Glutamatergic neuron (in vitro differentiated cells): ENCODE measurements at regions not wholly inside any gene's neighbourhood (a gene's known extent, or its start where the extent isn't known, plus 50 kb on each side); places are given as distances from the start of the nearest gene placed in this dataset.

Experiments used
- DNase-seq: peaks from one replicate; pipeline ENCODE4 v3.0.0; 2022
- H3K27ac Mint-ChIP-seq: one replicate; pipeline ENCODE4 v1.8.0; 2020; ENCODE audit warnings: mild to moderate bottlenecking, mixed read lengths, inconsistent platforms; ENCODE audit not compliant: unreplicated experiment
- H3K27me3 Mint-ChIP-seq: one replicate; pipeline ENCODE4 v1.8.0; 2020; ENCODE audit warnings: mild to moderate bottlenecking, moderate library complexity, mixed read lengths, inconsistent platforms; ENCODE audit not compliant: unreplicated experiment
- H3K36me3 Mint-ChIP-seq: one replicate; pipeline ENCODE4 v1.8.0; 2020; ENCODE audit warnings: mild to moderate bottlenecking, mixed read lengths, inconsistent platforms; ENCODE audit not compliant: unreplicated experiment
- H3K4me1 Mint-ChIP-seq: one replicate; pipeline ENCODE4 v1.8.0; 2020; ENCODE audit warnings: mild to moderate bottlenecking, low read depth, mixed read lengths, inconsistent platforms; ENCODE audit not compliant: unreplicated experiment
- H3K4me3 Mint-ChIP-seq: one replicate; pipeline ENCODE4 v1.8.0; 2020; ENCODE audit warnings: mild to moderate bottlenecking, mixed read lengths, inconsistent platforms; ENCODE audit not compliant: unreplicated experiment
- H3K9me3 Mint-ChIP-seq: one replicate; pipeline ENCODE4 v1.8.0; 2020; ENCODE audit warnings: mild to moderate bottlenecking, moderate library complexity, mixed read lengths, inconsistent platforms; ENCODE audit not compliant: unreplicated experiment
- CTCF ChIP-seq: fragments of 200-600 bp; sonication (generic); IDR thresholded peaks from one replicate; pipeline ENCODE4 v1.5.0; 2021; ENCODE audit not compliant: partially characterized antibody, unreplicated experiment

GRCh38 chr17:83183145-83183948, 103.9 kb downstream of the METRNL start:
- Mint-ChIP-seq H3K36me3 (peaks cover 7% of the 10 kb centered on the region), H3K27ac (peak overlapping the region; percentile 64), H3K27me3 (peaks cover 4% of the 10 kb centered on the region), H3K9me3 (peaks cover 3% of the 10 kb centered on the region), H3K4me3 (no peak overlapping the region), H3K4me1 (peaks cover 31% of the 10 kb centered on the region)
- TF ChIP-seq CTCF: no peak
- DNase-seq: no peak

GRCh38 chr17:83183951-83184506, 104.6 kb downstream of the METRNL start:
- no peak for TF ChIP-seq CTCF
- Mint-ChIP-seq H3K27ac (no peak overlapping the region), H3K9me3 (peaks cover 7% of the 10 kb centered on the region), H3K4me3 (no peak overlapping the region), H3K4me1 (peaks cover 27% of the 10 kb centered on the region), H3K27me3 (peaks cover 7% of the 10 kb centered on the region), H3K36me3 (peaks cover 14% of the 10 kb centered on the region)
- no peak for DNase-seq

GRCh38 chr17:83185023-83186002, 105.9 kb downstream of the METRNL start:
- DNase-seq: no peak
- Mint-ChIP-seq H3K4me3 (no peak overlapping the region), H3K4me1 (peaks cover 18% of the 10 kb centered on the region), H3K27me3 (peaks cover 5% of the 10 kb centered on the region), H3K27ac (no peak overlapping the region), H3K36me3 (peaks cover 15% of the 10 kb centered on the region), H3K9me3 (peaks cover 9% of the 10 kb centered on the region)
- TF ChIP-seq CTCF: no peak

- peaks cover 9% of the 10 kb centered on the region for H3K9me3 Mint-ChIP-seq
- no peak for TF ChIP-seq CTCF
- no peak overlapping the region for H3K27ac Mint-ChIP-seq
- peaks cover 12% of the 10 kb centered on the region for H3K4me1 Mint-ChIP-seq
- DNase-seq: no peak
- H3K36me3 Mint-ChIP-seq: peaks cover 15% of the 10 kb centered on the region
- no peak overlapping the region for H3K4me3 Mint-ChIP-seq
- H3K27me3 Mint-ChIP-seq: peaks cover 5% of the 10 kb centered on the region
These were observed 106.8 kb downstream of the METRNL start for GRCh38 chr17:83186226-83186625.
